Retinal pigment epithelial cell (primary cell): ENCODE measurements at regions not wholly inside any gene's neighbourhood (a gene's known extent, or its start where the extent isn't known, plus 50 kb on each side); places are given as distances from the start of the nearest gene placed in this dataset.

Source experiments
- DNase-seq: peaks from one replicate; pipeline ENCODE4 v3.0.0-alpha.2; 2010; ENCODE audit warnings: low read depth
- H3K4me3 ChIP-seq: 2 replicates; pipeline ENCODE4 v1.5.1; 2011; ENCODE audit warnings: mild to moderate bottlenecking, low read length, control low read depth, moderate library complexity
- CTCF ChIP-seq: conservative IDR thresholded peaks from 2 replicates; pipeline ENCODE4 v1.5.1; 2011; ENCODE audit warnings: low read depth, low read length, control low read depth, inconsistent platforms

- no peak overlapping the region for H3K4me3 ChIP-seq
- DNase-seq = no peak
- TF ChIP-seq CTCF = no peak
Observed at GRCh38 chr4:187544461-187545053, 451.0 kb upstream of the ZFP42 start.

- H3K4me3 ChIP-seq = no peak overlapping the region
- DNase-seq = no peak
- no peak for TF ChIP-seq CTCF
Observed at GRCh38 chr4:187547316-187547715, 448.3 kb upstream of the ZFP42 start.

- TF ChIP-seq CTCF = no peak
- DNase-seq = no peak
- H3K4me3 ChIP-seq = no peak overlapping the region
Observed at GRCh38 chr4:187550256-187550950, 445.2 kb upstream of the ZFP42 start.

GRCh38 chr4:187552781-187553180 lies 442.8 kb upstream of the ZFP42 start:
- DNase-seq = no peak
- TF ChIP-seq CTCF = no peak
- no peak overlapping the region for H3K4me3 ChIP-seq

- no peak for DNase-seq
- TF ChIP-seq CTCF = no peak
- H3K4me3 ChIP-seq = no peak overlapping the region
Observed at GRCh38 chr4:187555174-187555573, 440.4 kb upstream of the ZFP42 start.

GRCh38 chr4:187558391-187558790 lies 437.2 kb upstream of the ZFP42 start:
- H3K4me3 ChIP-seq = no peak overlapping the region
- no peak for TF ChIP-seq CTCF
- no peak for DNase-seq

GRCh38 chr4:187562345-187562744 lies 433.2 kb upstream of the ZFP42 start:
- TF ChIP-seq CTCF = no peak
- no peak overlapping the region for H3K4me3 ChIP-seq
- DNase-seq = no peak
